HEK293T (cell line): ENCODE measurements at regions not wholly inside any gene's neighbourhood (a gene's known extent, or its start where the extent isn't known, plus 50 kb on each side); places are given as distances from the start of the nearest gene placed in this dataset.
"Not testable (repeated sequence)": the region's sequence is repeated elsewhere in the genome, so short reads cannot be mapped to it uniquely, and the experiment has no call there.

ENCODE experiments used
- CTCF ChIA-PET: fragments of 350-600 bp; formaldehyde crosslinking; extraction: SDS; loops from one replicate; lab custom pipeline; 2021; ENCODE audit warnings: antibody characterized with exemption, inconsistent platforms; lab: Yijun Ruan, JAX
- POLR2A ChIA-PET: fragments of 350-600 bp; formaldehyde crosslinking; extraction: SDS; loops from one replicate; lab custom pipeline; 2020; ENCODE audit warnings: antibody characterized with exemption, inconsistent platforms; lab: Yijun Ruan, JAX
- DNase-seq: peaks from one replicate; pipeline ENCODE4 v3.0.0; 2012; ENCODE audit warnings: mixed read lengths; ENCODE audit errors: extremely low spot score
- ARNT ChIP-seq: fragments of 450-650 bp; IDR thresholded peaks from 2 replicates; pipeline ENCODE4 v1.6.1; 2017; ENCODE audit warnings: mild to moderate bottlenecking
- BHLHE40 ChIP-seq: fragments of 450-650 bp; IDR thresholded peaks from 2 replicates; pipeline ENCODE4 v1.6.1; 2016; ENCODE audit warnings: mild to moderate bottlenecking, moderate library complexity, borderline replicate concordance
- CTBP1 ChIP-seq: fragments of 450-650 bp; IDR thresholded peaks from 2 replicates; pipeline ENCODE4 v1.6.1; 2016; ENCODE audit warnings: borderline replicate concordance
- ELF4 ChIP-seq: fragments of 450-650 bp; IDR thresholded peaks from 2 replicates; pipeline ENCODE4 v1.6.1; 2017; ENCODE audit warnings: antibody characterized with exemption
- FOXA1 ChIP-seq: fragments of 450-650 bp; IDR thresholded peaks from 2 replicates; pipeline ENCODE4 v1.6.1; 2016; ENCODE audit warnings: mild to moderate bottlenecking
- FOXK2 ChIP-seq: fragments of 450-650 bp; IDR thresholded peaks from 2 replicates; pipeline ENCODE4 v1.6.1; 2016; ENCODE audit warnings: mild to moderate bottlenecking
- FOXM1 ChIP-seq: fragments of 450-650 bp; IDR thresholded peaks from 2 replicates; pipeline ENCODE4 v1.6.1; 2017; ENCODE audit warnings: mild to moderate bottlenecking, borderline replicate concordance
- HDGF ChIP-seq: fragments of 450-650 bp; IDR thresholded peaks from 2 replicates; pipeline ENCODE4 v1.6.1; 2017; ENCODE audit warnings: antibody characterized with exemption, borderline replicate concordance
- L3MBTL2 ChIP-seq: fragments of 450-650 bp; conservative IDR thresholded peaks from 2 replicates; pipeline ENCODE4 v1.6.1; 2016; ENCODE audit warnings: mild to moderate bottlenecking
- LEF1 ChIP-seq: fragments of 450-650 bp; IDR thresholded peaks from 2 replicates; pipeline ENCODE4 v1.6.1; 2017; ENCODE audit warnings: mild to moderate bottlenecking, borderline replicate concordance
- NFRKB ChIP-seq: fragments of 450-650 bp; IDR thresholded peaks from 2 replicates; pipeline ENCODE4 v1.6.1; 2016; ENCODE audit warnings: mild to moderate bottlenecking, moderate library complexity
- PKNOX1 ChIP-seq: fragments of 450-650 bp; IDR thresholded peaks from 2 replicates; pipeline ENCODE4 v1.6.1; 2016
- SP1 ChIP-seq: fragments of 450-650 bp; IDR thresholded peaks from 2 replicates; pipeline ENCODE4 v1.6.1; 2017
- SUZ12 ChIP-seq: fragments of 450-650 bp; IDR thresholded peaks from 2 replicates; pipeline ENCODE4 v1.6.1; 2016; ENCODE audit warnings: mild to moderate bottlenecking
- TARDBP ChIP-seq: fragments of 450-650 bp; IDR thresholded peaks from 2 replicates; pipeline ENCODE4 v1.6.1; 2016
- ZNF384 ChIP-seq: fragments of 450-650 bp; IDR thresholded peaks from 2 replicates; pipeline ENCODE4 v1.6.1; 2016

- TF ChIP-seq ZNF384, result no peak
- no peak for TF ChIP-seq FOXK2
- TF ChIP-seq LEF1, result no peak
- TF ChIP-seq NFRKB, result no peak
- TF ChIP-seq BHLHE40, result no peak
- TF ChIP-seq SP1, result no peak
- TF ChIP-seq FOXM1, result no peak
- no peak for TF ChIP-seq L3MBTL2
- no peak for TF ChIP-seq ARNT
- ChIA-PET CTCF (no interaction called here), POLR2A (no interaction called here)
Observed at GRCh38 chr7:54416678-54417077, 125.5 kb upstream of the VSTM2A start.

GRCh38 chr7:54419209-54419608 lies 123.0 kb upstream of the VSTM2A start:
- POLR2A ChIA-PET, result no interaction called here
- no peak for DNase-seq
- CTCF ChIA-PET, result no interaction called here
- TF ChIP-seq FOXK2, result no peak

More at GRCh38 chr7:54416678-54417077, 125.5 kb upstream of the VSTM2A start:
- DNase-seq, result no peak

- DNase-seq, result no peak
- ChIA-PET POLR2A (no interaction called here), CTCF (no interaction called here)
- TF ChIP-seq BHLHE40, result no peak
- TF ChIP-seq TARDBP, result no peak
- TF ChIP-seq FOXA1, result no peak
- no peak for TF ChIP-seq FOXM1
Observed at GRCh38 chr7:54426406-54426805, 115.8 kb upstream of the VSTM2A start.

- ChIA-PET CTCF (no interaction called here), POLR2A (no interaction called here)
- DNase-seq, result no peak
- TF ChIP-seq HDGF, result no peak
- TF ChIP-seq PKNOX1, result no peak
- no peak for TF ChIP-seq L3MBTL2
- no peak for TF ChIP-seq ELF4
- no peak for TF ChIP-seq NFRKB
- no peak for TF ChIP-seq FOXA1
- TF ChIP-seq TARDBP, result no peak
- TF ChIP-seq FOXM1, result no peak
- TF ChIP-seq BHLHE40, result no peak
Observed at GRCh38 chr7:54429111-54429510, 113.1 kb upstream of the VSTM2A start.

- ChIA-PET POLR2A (no interaction called here), CTCF (no interaction called here)
- no peak for DNase-seq
- TF ChIP-seq FOXM1, result no peak
- TF ChIP-seq ZNF384, result no peak
- no peak for TF ChIP-seq ARNT
- no peak for TF ChIP-seq L3MBTL2
- TF ChIP-seq ELF4, result no peak
- TF ChIP-seq CTBP1, result no peak
- no peak for TF ChIP-seq NFRKB
- no peak for TF ChIP-seq FOXK2
- no peak for TF ChIP-seq LEF1
- TF ChIP-seq FOXA1, result no peak
- TF ChIP-seq BHLHE40, result no peak
- no peak for TF ChIP-seq TARDBP
Observed at GRCh38 chr7:54439391-54439790, 102.8 kb upstream of the VSTM2A start.

- POLR2A ChIA-PET, DNase-seq, CTCF ChIA-PET: not testable (repeated sequence)
Observed at GRCh38 chr7:54444046-54444686, 98.0 kb upstream of the VSTM2A start.

- POLR2A ChIA-PET, CTCF ChIA-PET: not testable (repeated sequence)
Observed at GRCh38 chr7:54453168-54453567, 89.0 kb upstream of the VSTM2A start.

GRCh38 chr7:54454700-54455099 lies 87.5 kb upstream of the VSTM2A start:
- POLR2A ChIA-PET, CTCF ChIA-PET: not testable (repeated sequence)

More at GRCh38 chr7:54453168-54453567, 89.0 kb upstream of the VSTM2A start:
- DNase-seq, result not testable (repeated sequence)

GRCh38 chr7:54465095-54465494 lies 77.1 kb upstream of the VSTM2A start:
- TF ChIP-seq SUZ12 (no peak), TARDBP (no peak), SP1 (no peak), PKNOX1 (no peak)
- ChIA-PET POLR2A (no interaction called here), CTCF (no interaction called here)
- DNase-seq, result no peak

More at GRCh38 chr7:54454700-54455099, 87.5 kb upstream of the VSTM2A start:
- not testable (repeated sequence) for DNase-seq
